Kidney capillary endothelial cell (primary cell): ENCODE measurements at regions not wholly inside any gene's neighbourhood (a gene's known extent, or its start where the extent isn't known, plus 50 kb on each side); places are given as distances from the start of the nearest gene placed in this dataset.
"Not testable (repeated sequence)": the region's sequence is repeated elsewhere in the genome, so short reads cannot be mapped to it uniquely, and the experiment has no call there.

Source experiments
- DNase-seq: peaks from one replicate; pipeline ENCODE4 v3.0.0-alpha.2; 2018; ENCODE audit warnings: low spot score

GRCh38 chr11:29484548-29484947 is 532.3 kb downstream of the KCNA4 start:
- no peak for DNase-seq

- peak; percentile 3 for DNase-seq
Measured at GRCh38 chr11:29483831-29484230, 533.0 kb downstream of the KCNA4 start.

- DNase-seq: no peak
Measured at GRCh38 chr11:29482510-29482909, 534.3 kb downstream of the KCNA4 start.

- no peak for DNase-seq
Measured at GRCh38 chr11:29481738-29482137, 535.1 kb downstream of the KCNA4 start.

- DNase-seq: no peak
Measured at GRCh38 chr11:29480981-29481380, 535.8 kb downstream of the KCNA4 start.

- DNase-seq: no peak
Measured at GRCh38 chr11:29458252-29458651, 558.6 kb downstream of the KCNA4 start.

- peak; percentile 86 for DNase-seq
Measured at GRCh38 chr11:29452146-29452545, 564.7 kb downstream of the KCNA4 start.

GRCh38 chr11:29449281-29450074 is 567.4 kb downstream of the KCNA4 start:
- no peak for DNase-seq

GRCh38 chr11:29448246-29448877 is 568.5 kb downstream of the KCNA4 start:
- peak; percentile 64 for DNase-seq

GRCh38 chr11:29447821-29448220 is 569.0 kb downstream of the KCNA4 start:
- no peak for DNase-seq

- DNase-seq: no peak
Measured at GRCh38 chr11:29446132-29446531, 570.7 kb downstream of the KCNA4 start.

- not testable (repeated sequence) for DNase-seq
Measured at GRCh38 chr11:29445191-29445590, 571.6 kb downstream of the KCNA4 start.

- DNase-seq: no peak
Measured at GRCh38 chr11:29438815-29439214, 578.0 kb downstream of the KCNA4 start.

- no peak for DNase-seq
Measured at GRCh38 chr11:29435421-29435820, 581.4 kb downstream of the KCNA4 start.

GRCh38 chr11:29432719-29433325 is 584.0 kb downstream of the KCNA4 start:
- peak; percentile 30 for DNase-seq

GRCh38 chr11:29405305-29405704 is 611.5 kb downstream of the KCNA4 start:
- no peak for DNase-seq

- no peak for DNase-seq
Measured at GRCh38 chr11:29395555-29396072, 621.2 kb downstream of the KCNA4 start.

- no peak for DNase-seq
Measured at GRCh38 chr11:29389793-29390192, 627.0 kb downstream of the KCNA4 start.

- no peak for DNase-seq
Measured at GRCh38 chr11:29373725-29374124, 643.1 kb downstream of the KCNA4 start.

GRCh38 chr11:29368126-29368525 is 648.7 kb downstream of the KCNA4 start:
- no peak for DNase-seq

GRCh38 chr11:29364006-29364405 is 652.8 kb downstream of the KCNA4 start:
- no peak for DNase-seq

GRCh38 chr11:29361369-29361768 is 655.5 kb downstream of the KCNA4 start:
- no peak for DNase-seq

GRCh38 chr11:29353833-29354232 is 663.0 kb downstream of the KCNA4 start:
- DNase-seq: no peak
